PFSK-1 (cell line): ENCODE measurements at regions not wholly inside any gene's neighbourhood (a gene's known extent, or its start where the extent isn't known, plus 50 kb on each side); places are given as distances from the start of the nearest gene placed in this dataset.

Experiments
- POLR2AphosphoS5 ChIP-seq: IDR thresholded peaks from 2 replicates; pipeline ENCODE4 v1.6.1; 2012; ENCODE audit warnings: low read depth, mild to moderate bottlenecking, control low read depth, low read length, moderate library complexity
- TAF1 ChIP-seq: IDR thresholded peaks from 2 replicates; pipeline ENCODE4 v1.6.1; 2012; ENCODE audit warnings: low read length, control low read depth, borderline replicate concordance; ENCODE audit not compliant: insufficient read depth
- TF ChIP-seq, protein P1 (sequence below), 2 experiments: IDR thresholded peaks; 2 replicates each; pipeline versions ENCODE4 v1.6.1 to v1.8.0; 2011 to 2012; ENCODE audit warnings: low read depth in 2 of 2, low read length in 2 of 2, control low read depth in 1 of 2, inconsistent platforms in 1 of 2, mild to moderate bottlenecking in 1 of 2, moderate library complexity in 1 of 2; ENCODE audit not compliant: insufficient read depth in 1 of 2

DNA sequence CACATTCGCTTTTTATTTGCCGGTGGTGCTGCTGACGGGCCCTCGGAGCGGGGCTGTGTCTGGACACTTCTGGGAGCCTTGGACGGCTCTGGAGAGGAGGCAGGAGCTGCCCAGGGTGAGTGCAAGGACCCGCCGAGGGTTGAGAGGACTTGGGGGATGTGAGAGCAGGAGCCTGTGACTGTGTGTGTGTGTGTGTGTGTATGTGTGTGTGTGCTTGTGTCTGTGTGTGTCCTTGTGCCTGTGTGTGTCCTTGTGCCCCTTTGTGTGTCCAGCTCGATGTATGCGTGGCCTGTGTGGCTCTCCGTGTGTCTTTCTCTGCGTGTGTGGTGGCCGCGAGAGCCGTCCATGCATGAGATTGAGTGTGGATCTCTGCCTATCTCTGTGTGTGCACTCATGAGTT lies 179.6 kb upstream of the MYL2 start:
- TF ChIP-seq POLR2AphosphoS5 = no peak
- TF ChIP-seq, protein P1, sequence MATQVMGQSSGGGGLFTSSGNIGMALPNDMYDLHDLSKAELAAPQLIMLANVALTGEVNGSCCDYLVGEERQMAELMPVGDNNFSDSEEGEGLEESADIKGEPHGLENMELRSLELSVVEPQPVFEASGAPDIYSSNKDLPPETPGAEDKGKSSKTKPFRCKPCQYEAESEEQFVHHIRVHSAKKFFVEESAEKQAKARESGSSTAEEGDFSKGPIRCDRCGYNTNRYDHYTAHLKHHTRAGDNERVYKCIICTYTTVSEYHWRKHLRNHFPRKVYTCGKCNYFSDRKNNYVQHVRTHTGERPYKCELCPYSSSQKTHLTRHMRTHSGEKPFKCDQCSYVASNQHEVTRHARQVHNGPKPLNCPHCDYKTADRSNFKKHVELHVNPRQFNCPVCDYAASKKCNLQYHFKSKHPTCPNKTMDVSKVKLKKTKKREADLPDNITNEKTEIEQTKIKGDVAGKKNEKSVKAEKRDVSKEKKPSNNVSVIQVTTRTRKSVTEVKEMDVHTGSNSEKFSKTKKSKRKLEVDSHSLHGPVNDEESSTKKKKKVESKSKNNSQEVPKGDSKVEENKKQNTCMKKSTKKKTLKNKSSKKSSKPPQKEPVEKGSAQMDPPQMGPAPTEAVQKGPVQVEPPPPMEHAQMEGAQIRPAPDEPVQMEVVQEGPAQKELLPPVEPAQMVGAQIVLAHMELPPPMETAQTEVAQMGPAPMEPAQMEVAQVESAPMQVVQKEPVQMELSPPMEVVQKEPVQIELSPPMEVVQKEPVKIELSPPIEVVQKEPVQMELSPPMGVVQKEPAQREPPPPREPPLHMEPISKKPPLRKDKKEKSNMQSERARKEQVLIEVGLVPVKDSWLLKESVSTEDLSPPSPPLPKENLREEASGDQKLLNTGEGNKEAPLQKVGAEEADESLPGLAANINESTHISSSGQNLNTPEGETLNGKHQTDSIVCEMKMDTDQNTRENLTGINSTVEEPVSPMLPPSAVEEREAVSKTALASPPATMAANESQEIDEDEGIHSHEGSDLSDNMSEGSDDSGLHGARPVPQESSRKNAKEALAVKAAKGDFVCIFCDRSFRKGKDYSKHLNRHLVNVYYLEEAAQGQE (IDR thresholded peaks at IDR 0.05; ENCODE audit: insufficient read depth in 1 of 2, low read depth in 2 of 2, low read length in 2 of 2) = no peak
- no peak for TF ChIP-seq TAF1
